OCI-LY7 (cell line): ENCODE measurements at regions not wholly inside any gene's neighbourhood (a gene's known extent, or its start where the extent isn't known, plus 50 kb on each side); places are given as distances from the start of the nearest gene placed in this dataset.

Source experiments
- EZH2phosphoT487 ChIP-seq: fragments of 200-600 bp; sonication (generic); IDR thresholded peaks from 2 replicates; pipeline ENCODE4 v1.6.1; 2018; ENCODE audit warnings: low read depth, borderline replicate concordance, mild to moderate bottlenecking, mixed run types, antibody characterized with exemption, low read length, moderate library complexity, mixed read lengths
- TF ChIP-seq, protein P1 (sequence below): fragments of 200-600 bp; sonication (generic); conservative IDR thresholded peaks from 2 replicates; pipeline ENCODE4 v1.5.1; 2014; ENCODE audit warnings: mild to moderate bottlenecking, antibody characterized with exemption, low read length, moderate library complexity, mixed read lengths

DNA sequence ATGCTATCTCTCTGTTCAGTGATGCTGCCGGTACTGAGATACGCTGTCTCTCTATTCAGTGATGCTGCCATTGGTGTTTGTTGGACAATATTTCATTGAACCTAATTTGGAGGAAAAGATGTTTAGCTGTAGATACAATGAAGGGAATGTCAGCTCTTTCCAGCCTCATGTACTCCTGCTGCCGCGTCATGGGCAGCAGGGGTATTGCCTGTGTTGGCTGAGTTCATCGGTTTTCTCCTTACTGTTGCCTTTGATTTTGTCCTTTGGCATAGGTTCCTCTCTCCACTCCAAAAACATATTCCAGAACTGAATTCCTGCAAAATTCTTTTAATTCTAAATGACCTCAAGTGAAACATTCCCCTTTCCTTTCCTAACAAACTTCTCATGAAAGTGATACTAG lies 942.6 kb downstream of the NLGN4Y start:
- TF ChIP-seq, protein P1, sequence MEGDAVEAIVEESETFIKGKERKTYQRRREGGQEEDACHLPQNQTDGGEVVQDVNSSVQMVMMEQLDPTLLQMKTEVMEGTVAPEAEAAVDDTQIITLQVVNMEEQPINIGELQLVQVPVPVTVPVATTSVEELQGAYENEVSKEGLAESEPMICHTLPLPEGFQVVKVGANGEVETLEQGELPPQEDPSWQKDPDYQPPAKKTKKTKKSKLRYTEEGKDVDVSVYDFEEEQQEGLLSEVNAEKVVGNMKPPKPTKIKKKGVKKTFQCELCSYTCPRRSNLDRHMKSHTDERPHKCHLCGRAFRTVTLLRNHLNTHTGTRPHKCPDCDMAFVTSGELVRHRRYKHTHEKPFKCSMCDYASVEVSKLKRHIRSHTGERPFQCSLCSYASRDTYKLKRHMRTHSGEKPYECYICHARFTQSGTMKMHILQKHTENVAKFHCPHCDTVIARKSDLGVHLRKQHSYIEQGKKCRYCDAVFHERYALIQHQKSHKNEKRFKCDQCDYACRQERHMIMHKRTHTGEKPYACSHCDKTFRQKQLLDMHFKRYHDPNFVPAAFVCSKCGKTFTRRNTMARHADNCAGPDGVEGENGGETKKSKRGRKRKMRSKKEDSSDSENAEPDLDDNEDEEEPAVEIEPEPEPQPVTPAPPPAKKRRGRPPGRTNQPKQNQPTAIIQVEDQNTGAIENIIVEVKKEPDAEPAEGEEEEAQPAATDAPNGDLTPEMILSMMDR, result no peak
- TF ChIP-seq EZH2phosphoT487, result no peak
